GM23338 (cell line): ENCODE measurements at regions not wholly inside any gene's neighbourhood (a gene's known extent, or its start where the extent isn't known, plus 50 kb on each side); places are given as distances from the start of the nearest gene placed in this dataset.

Experiments used
- CREB1 ChIP-seq: fragments of 250-450 bp; sonication (Bioruptor Pico); IDR thresholded peaks from 2 replicates; pipeline ENCODE4 v1.5.0; 2020; ENCODE audit warnings: low read depth, mild to moderate bottlenecking, moderate library complexity
- EZH2 ChIP-seq: fragments of 200-600 bp; sonication (generic); IDR thresholded peaks from one replicate; pipeline ENCODE4 v1.8.0; 2017; ENCODE audit warnings: antibody characterized with exemption, mild to moderate bottlenecking, low read depth; ENCODE audit not compliant: unreplicated experiment
- EZH2phosphoT487 ChIP-seq: fragments of 200-600 bp; sonication (generic); IDR thresholded peaks from one replicate; pipeline ENCODE4 v1.8.1; 2018; ENCODE audit warnings: antibody characterized with exemption; ENCODE audit not compliant: unreplicated experiment
- JUNB ChIP-seq: IDR thresholded peaks from one replicate; pipeline ENCODE4 v1.6.1; 2016; ENCODE audit warnings: antibody characterized with exemption; ENCODE audit not compliant: unreplicated experiment
- POLR2AphosphoS5 ChIP-seq: IDR thresholded peaks from 2 replicates; pipeline ENCODE4 v1.6.1; 2016; ENCODE audit warnings: antibody characterized with exemption, low read depth
- STAT1 ChIP-seq: IDR thresholded peaks from one replicate; pipeline ENCODE4 v1.6.1; 2016; ENCODE audit warnings: antibody characterized with exemption; ENCODE audit not compliant: unreplicated experiment
- ZNF114 ChIP-seq: fragments of 250-450 bp; sonication (Bioruptor Pico); IDR thresholded peaks from 2 replicates; pipeline ENCODE4 v1.5.0; 2020; ENCODE audit warnings: mild to moderate bottlenecking, moderate library complexity
- ZNF331 ChIP-seq: fragments of 250-450 bp; sonication (Bioruptor Pico); IDR thresholded peaks from 2 replicates; pipeline ENCODE4 v1.5.0; 2020; ENCODE audit warnings: low read depth, mild to moderate bottlenecking, moderate library complexity
- ZNF462 ChIP-seq: fragments of 250-450 bp; sonication (Bioruptor Pico); IDR thresholded peaks from 2 replicates; pipeline ENCODE4 v1.5.0; 2020; ENCODE audit warnings: mild to moderate bottlenecking, moderate library complexity
- TF ChIP-seq, protein P1 (sequence below), 2 experiments: fragments of 200-600 bp in 1 of 2; sonication (generic) in 1 of 2; conservative IDR thresholded peaks; 2 replicates each; pipeline versions ENCODE4 v1.5.1 to v1.6.1; 2016 to 2017; ENCODE audit warnings: antibody characterized with exemption in 2 of 2, low read depth in 2 of 2, mild to moderate bottlenecking in 2 of 2, moderate library complexity in 1 of 2
- TF ChIP-seq, protein P2 (sequence below): IDR thresholded peaks from one replicate; pipeline ENCODE4 v1.6.1; 2018; ENCODE audit warnings: antibody characterized with exemption; ENCODE audit not compliant: unreplicated experiment
- TF ChIP-seq, protein P3 (sequence below): IDR thresholded peaks from 2 replicates; pipeline ENCODE4 v1.6.1; 2016; ENCODE audit warnings: antibody characterized with exemption

DNA sequence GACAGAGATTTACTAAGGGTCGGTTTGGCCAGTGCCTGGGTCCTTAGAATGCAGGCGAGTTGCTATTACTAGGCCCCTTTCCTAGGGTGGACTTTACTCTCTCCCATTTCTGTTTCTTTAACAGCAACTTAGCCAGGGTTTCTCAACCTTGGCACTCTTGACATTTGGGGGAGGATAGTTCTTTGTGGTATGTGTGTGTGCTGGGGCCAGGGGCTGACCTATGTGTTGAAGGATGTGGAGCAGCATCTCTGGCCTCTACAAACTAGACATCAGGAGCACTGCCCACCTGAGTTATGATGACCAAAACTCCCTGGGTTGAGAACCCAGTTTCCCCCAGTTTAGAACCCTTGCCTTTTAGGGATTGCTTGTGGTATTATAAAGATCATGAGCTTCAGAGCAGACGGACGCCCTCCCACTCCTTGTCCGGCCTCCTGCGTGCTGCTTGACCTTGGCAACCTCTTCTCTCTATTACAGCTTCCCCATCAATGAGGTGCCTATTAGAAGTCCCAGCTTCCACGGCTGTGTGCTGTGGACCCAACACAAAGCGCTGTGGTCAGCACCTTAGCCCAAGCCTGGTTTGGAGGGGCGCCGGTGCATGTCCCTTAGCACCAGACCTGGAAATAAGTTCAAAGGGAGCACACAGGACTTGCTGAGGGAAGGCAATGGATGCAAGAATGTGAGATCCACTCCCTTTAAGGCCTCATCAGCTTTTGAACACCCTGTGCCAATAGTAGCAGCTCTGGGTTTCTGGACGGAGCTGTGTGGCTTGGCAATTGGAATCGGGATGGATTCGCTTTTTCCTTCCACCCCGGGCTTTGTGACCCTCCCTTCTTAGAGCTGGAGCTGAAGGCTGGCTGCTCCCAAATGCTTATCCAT is 239.2 kb upstream of the MAF start:
- TF ChIP-seq, protein P1, sequence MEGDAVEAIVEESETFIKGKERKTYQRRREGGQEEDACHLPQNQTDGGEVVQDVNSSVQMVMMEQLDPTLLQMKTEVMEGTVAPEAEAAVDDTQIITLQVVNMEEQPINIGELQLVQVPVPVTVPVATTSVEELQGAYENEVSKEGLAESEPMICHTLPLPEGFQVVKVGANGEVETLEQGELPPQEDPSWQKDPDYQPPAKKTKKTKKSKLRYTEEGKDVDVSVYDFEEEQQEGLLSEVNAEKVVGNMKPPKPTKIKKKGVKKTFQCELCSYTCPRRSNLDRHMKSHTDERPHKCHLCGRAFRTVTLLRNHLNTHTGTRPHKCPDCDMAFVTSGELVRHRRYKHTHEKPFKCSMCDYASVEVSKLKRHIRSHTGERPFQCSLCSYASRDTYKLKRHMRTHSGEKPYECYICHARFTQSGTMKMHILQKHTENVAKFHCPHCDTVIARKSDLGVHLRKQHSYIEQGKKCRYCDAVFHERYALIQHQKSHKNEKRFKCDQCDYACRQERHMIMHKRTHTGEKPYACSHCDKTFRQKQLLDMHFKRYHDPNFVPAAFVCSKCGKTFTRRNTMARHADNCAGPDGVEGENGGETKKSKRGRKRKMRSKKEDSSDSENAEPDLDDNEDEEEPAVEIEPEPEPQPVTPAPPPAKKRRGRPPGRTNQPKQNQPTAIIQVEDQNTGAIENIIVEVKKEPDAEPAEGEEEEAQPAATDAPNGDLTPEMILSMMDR (conservative IDR thresholded peaks at IDR 0.05; ENCODE audit: low read depth in 2 of 2) = no peak
- TF ChIP-seq ZNF331 (no peak), POLR2AphosphoS5 (no peak), JUNB (no peak), EZH2phosphoT487 (no peak), EZH2 (no peak), ZNF462 (CRISPR knock-in tag) (no peak), CREB1 (CRISPR knock-in tag) (no peak), STAT1 (no peak), ZNF114 (CRISPR knock-in tag) (no peak)
- TF ChIP-seq, protein P2, sequence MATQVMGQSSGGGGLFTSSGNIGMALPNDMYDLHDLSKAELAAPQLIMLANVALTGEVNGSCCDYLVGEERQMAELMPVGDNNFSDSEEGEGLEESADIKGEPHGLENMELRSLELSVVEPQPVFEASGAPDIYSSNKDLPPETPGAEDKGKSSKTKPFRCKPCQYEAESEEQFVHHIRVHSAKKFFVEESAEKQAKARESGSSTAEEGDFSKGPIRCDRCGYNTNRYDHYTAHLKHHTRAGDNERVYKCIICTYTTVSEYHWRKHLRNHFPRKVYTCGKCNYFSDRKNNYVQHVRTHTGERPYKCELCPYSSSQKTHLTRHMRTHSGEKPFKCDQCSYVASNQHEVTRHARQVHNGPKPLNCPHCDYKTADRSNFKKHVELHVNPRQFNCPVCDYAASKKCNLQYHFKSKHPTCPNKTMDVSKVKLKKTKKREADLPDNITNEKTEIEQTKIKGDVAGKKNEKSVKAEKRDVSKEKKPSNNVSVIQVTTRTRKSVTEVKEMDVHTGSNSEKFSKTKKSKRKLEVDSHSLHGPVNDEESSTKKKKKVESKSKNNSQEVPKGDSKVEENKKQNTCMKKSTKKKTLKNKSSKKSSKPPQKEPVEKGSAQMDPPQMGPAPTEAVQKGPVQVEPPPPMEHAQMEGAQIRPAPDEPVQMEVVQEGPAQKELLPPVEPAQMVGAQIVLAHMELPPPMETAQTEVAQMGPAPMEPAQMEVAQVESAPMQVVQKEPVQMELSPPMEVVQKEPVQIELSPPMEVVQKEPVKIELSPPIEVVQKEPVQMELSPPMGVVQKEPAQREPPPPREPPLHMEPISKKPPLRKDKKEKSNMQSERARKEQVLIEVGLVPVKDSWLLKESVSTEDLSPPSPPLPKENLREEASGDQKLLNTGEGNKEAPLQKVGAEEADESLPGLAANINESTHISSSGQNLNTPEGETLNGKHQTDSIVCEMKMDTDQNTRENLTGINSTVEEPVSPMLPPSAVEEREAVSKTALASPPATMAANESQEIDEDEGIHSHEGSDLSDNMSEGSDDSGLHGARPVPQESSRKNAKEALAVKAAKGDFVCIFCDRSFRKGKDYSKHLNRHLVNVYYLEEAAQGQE = no peak
- TF ChIP-seq, protein P3, sequence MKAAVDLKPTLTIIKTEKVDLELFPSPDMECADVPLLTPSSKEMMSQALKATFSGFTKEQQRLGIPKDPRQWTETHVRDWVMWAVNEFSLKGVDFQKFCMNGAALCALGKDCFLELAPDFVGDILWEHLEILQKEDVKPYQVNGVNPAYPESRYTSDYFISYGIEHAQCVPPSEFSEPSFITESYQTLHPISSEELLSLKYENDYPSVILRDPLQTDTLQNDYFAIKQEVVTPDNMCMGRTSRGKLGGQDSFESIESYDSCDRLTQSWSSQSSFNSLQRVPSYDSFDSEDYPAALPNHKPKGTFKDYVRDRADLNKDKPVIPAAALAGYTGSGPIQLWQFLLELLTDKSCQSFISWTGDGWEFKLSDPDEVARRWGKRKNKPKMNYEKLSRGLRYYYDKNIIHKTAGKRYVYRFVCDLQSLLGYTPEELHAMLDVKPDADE = no peak
